Choroid plexus epithelial cell (primary cell): ENCODE measurements at regions not wholly inside any gene's neighbourhood (a gene's known extent, or its start where the extent isn't known, plus 50 kb on each side); places are given as distances from the start of the nearest gene placed in this dataset.

ENCODE experiments used
- DNase-seq: peaks from one replicate; pipeline ENCODE4 v3.0.0-alpha.2; 2010; ENCODE audit warnings: low read depth
- H3K4me3 ChIP-seq: 2 replicates; pipeline ENCODE4 v1.5.1; 2011; ENCODE audit warnings: low read depth, mild to moderate bottlenecking, control low read depth, low read length, moderate library complexity
- TF ChIP-seq, protein P1 (sequence below): conservative IDR thresholded peaks from 2 replicates; pipeline ENCODE4 v1.5.1; 2011; ENCODE audit warnings: low read depth, mild to moderate bottlenecking, control low read depth, inconsistent platforms, low read length, moderate library complexity

DNA sequence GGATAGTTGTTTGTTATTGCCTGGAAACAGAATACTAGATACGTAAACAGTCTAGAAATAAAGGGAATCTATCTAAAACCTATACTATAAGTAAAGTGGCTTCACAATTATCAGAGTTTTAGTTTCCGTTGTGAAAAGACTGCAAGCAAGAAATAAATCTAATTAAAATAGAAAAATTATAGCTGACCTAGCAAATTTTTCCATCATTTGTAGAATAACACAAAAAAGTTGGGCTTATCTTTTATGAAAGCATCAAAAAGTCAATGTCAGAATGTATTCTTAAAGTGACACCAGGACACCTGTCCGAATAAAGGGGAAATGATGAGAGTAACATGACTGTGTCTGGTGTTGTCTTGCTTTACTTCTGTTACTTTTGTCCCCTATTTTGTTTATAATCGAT, 1248.9 kb upstream of the MIR17HG start:
- H3K4me3 ChIP-seq, result no peak overlapping the region
- TF ChIP-seq, protein P1, sequence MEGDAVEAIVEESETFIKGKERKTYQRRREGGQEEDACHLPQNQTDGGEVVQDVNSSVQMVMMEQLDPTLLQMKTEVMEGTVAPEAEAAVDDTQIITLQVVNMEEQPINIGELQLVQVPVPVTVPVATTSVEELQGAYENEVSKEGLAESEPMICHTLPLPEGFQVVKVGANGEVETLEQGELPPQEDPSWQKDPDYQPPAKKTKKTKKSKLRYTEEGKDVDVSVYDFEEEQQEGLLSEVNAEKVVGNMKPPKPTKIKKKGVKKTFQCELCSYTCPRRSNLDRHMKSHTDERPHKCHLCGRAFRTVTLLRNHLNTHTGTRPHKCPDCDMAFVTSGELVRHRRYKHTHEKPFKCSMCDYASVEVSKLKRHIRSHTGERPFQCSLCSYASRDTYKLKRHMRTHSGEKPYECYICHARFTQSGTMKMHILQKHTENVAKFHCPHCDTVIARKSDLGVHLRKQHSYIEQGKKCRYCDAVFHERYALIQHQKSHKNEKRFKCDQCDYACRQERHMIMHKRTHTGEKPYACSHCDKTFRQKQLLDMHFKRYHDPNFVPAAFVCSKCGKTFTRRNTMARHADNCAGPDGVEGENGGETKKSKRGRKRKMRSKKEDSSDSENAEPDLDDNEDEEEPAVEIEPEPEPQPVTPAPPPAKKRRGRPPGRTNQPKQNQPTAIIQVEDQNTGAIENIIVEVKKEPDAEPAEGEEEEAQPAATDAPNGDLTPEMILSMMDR, result no peak
- no peak for DNase-seq

DNA sequence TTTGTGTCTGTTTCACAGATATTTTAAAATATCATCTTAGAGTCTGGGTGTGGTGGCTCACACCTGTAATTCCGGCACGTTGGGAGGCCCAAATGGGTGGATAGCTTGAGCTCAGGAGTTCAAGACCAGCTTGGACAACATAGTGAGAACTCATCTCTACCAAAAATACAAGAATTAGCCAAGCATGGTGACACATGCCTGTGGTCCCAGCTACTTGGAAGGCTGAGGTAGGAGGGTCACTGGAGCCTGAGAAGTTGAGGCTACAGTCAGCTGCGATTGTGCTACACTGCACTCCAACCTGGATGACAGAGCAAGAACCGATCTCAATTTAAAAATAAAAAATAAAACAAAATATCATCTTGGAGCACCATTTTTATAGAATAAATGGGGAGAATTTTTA, 1247.6 kb upstream of the MIR17HG start:
- H3K4me3 ChIP-seq, result no peak overlapping the region
- TF ChIP-seq, protein P1, result no peak
- no peak for DNase-seq

DNA sequence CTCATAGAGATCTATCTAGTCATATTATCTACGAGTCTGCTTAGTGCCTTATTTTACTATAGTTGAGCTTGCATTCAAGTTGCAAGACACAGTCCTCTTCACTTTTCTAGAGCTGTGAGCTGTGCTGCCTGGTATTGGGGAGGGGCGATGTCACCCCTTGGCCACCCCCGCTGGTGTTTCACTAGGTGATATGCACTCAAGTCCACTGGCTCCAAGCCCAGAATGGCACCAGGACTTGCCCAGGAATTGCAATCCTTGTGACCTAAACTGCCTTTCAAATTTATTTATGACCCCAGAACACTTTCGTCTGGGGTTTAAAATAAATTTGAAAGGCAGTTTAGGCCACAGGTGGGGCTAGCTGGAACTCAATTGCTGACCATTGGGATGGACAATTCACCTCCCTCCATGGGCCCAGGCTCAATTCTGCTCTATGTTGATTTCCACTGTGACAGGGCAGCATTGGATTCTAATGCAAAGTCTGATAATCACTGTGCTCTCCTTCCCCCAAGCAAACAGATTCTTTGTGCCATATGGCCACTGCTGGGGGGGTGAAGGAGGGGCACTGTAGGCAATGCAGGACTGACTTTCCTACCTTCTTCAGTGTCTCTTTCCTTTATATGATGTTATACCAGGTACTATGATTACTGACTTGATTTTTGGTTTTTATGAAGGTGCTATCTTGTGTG, 1244.2 kb upstream of the MIR17HG start:
- no peak overlapping the region for H3K4me3 ChIP-seq
- TF ChIP-seq, protein P1, result no peak
- no peak for DNase-seq

DNA sequence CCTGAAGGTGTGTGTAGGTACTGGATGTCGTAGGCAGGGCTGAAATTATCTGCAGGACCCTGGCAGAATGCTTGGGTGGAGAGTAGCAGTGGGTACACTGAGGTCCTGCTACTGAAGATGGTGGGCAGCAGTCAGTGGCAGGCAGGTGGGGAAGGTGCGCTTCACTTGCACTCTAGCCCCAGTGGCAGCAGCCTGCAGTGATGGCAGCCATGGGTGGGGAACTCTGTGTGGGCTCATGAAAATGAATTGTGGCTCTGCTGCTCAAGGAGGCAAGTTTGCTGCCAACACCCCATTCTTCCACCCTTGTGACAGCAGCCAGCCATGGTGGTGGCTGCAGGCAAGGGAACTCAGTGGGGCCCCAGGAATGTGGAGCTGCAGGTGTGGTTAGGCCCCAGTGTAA, 1242.7 kb upstream of the MIR17HG start:
- TF ChIP-seq, protein P1, result no peak
- H3K4me3 ChIP-seq, result no peak overlapping the region
- no peak for DNase-seq

DNA sequence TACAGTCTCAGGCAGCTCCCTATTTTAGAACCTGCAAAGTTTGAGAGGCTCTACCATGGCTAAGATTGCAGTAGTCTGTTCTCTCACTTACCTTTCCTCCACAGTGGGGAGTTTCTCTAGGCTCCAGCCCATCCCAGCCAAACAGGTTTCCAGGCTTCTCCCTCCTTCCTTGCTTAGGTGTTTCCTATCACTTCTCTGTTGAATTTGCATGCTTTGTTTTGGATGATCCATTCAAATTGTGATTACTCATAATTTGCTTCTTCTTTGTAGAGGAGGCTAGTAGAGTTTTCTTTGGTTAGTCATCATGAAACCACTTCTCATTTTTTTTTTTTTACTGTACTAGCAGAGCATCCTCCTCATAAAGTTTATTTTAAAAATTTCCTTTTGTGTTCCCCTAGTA, 1242.2 kb upstream of the MIR17HG start:
- TF ChIP-seq, protein P1, result no peak
- no peak overlapping the region for H3K4me3 ChIP-seq
- peak; percentile 44 for DNase-seq

DNA sequence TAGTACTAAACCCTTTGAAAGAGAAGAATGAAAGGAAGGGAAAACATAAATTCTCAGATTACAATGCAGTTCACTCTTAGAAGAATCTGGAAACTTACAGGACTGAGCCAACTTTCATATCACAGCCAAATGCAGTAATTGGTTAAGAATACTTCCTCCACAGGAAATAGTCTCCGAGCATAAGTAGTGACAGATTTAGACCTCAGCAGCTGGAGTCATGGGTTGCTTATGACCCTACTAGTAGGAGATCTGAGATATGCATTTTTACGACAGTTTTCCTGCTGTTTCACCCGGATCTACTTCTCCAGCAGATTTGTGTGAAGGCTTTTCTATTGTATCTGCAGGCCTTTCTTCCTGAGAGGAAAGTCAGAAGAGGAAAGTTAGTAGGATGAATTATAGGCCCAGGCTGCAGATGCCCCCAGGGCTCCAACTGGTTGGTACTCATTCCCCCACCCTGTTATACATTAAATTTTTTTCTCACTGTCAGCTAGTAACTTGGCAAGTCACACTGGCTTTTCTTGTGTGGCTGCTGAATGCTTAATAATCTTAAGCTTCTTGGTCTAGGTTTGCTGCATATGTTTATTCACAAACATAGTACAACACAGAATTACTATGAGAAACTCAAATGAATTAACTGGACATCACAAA, 1241.5 kb upstream of the MIR17HG start:
- H3K4me3 ChIP-seq, result no peak overlapping the region
- peak; percentile 86 for DNase-seq
- TF ChIP-seq, protein P1, result no peak

DNA sequence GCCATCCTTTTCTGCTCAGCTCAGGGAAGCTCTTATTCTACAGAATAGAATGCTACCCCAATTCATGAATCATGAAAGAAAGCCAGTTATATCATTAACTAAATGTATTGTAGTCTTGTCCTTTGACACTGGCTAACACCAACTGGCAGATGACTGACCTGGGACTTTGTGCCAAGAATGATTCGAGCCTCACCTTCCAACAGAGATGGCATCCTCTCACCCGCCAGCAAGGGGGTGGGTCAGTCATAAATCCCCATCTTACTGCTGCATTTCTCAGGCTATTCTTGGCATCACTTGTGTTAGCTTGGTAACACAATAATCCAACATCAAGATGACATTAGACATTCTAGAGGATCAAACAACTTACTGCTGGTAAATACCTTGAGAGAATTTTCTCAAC, 1239.8 kb upstream of the MIR17HG start:
- no peak for DNase-seq
- TF ChIP-seq, protein P1, result no peak
- H3K4me3 ChIP-seq, result no peak overlapping the region
